ENCODE measurements at regions not wholly inside any gene's neighbourhood (a gene's known extent, or its start where the extent isn't known, plus 50 kb on each side); places are given as distances from the start of the nearest gene placed in this dataset.
"Not testable (repeated sequence)": the region's sequence is repeated elsewhere in the genome, so short reads cannot be mapped to it uniquely, and the experiment has no call there.

- ATAC-seq (ENCODE audit: low FRiP score) (no peak), DNase-seq (ENCODE audit: low spot score) (no peak)
- TF ChIP-seq CTCF (IDR thresholded peaks at IDR 0.05), result no peak
These were observed 114.1 kb upstream of the SMLR1 start for GRCh38 chr6:130713144-130713543.

GRCh38 chr6:130715058-130715457, 112.1 kb upstream of the SMLR1 start:
- TF ChIP-seq CTCF (IDR thresholded peaks at IDR 0.05), result no peak
- no peak for DNase-seq (ENCODE audit: low spot score)

GRCh38 chr6:130716466-130716865, 110.7 kb upstream of the SMLR1 start:
- no peak for DNase-seq (ENCODE audit: low spot score)
- ATAC-seq (ENCODE audit: low FRiP score), result no peak
- no peak for TF ChIP-seq CTCF (IDR thresholded peaks at IDR 0.05)

More at GRCh38 chr6:130715058-130715457, 112.1 kb upstream of the SMLR1 start:
- no peak for ATAC-seq (ENCODE audit: low FRiP score)

GRCh38 chr6:130717657-130718056, 109.5 kb upstream of the SMLR1 start:
- no peak for TF ChIP-seq CTCF (IDR thresholded peaks at IDR 0.05)
- DNase-seq (ENCODE audit: low spot score) (no peak), ATAC-seq (ENCODE audit: low FRiP score) (no peak)

GRCh38 chr6:130720076-130720715, 107.0 kb upstream of the SMLR1 start:
- TF ChIP-seq CTCF (IDR thresholded peaks at IDR 0.05), result no peak
- DNase-seq (ENCODE audit: low spot score) (no peak), ATAC-seq (ENCODE audit: low FRiP score) (no peak)

GRCh38 chr6:130724089-130724488, 103.1 kb upstream of the SMLR1 start:
- DNase-seq (ENCODE audit: low spot score) (no peak), ATAC-seq (ENCODE audit: low FRiP score) (no peak)
- no peak for TF ChIP-seq CTCF (IDR thresholded peaks at IDR 0.05)

GRCh38 chr6:130725551-130725950, 101.7 kb upstream of the SMLR1 start:
- ATAC-seq (ENCODE audit: low FRiP score) (no peak), DNase-seq (ENCODE audit: low spot score) (no peak)
- no peak for TF ChIP-seq CTCF (IDR thresholded peaks at IDR 0.05)

- not testable (repeated sequence) for ATAC-seq (ENCODE audit: low FRiP score); DNase-seq (ENCODE audit: low spot score)
These were observed 99.1 kb upstream of the SMLR1 start for GRCh38 chr6:130728064-130728463.

Measured in omental fat pad (tissue), 3 donors.